ENCODE measurements at regions not wholly inside any gene's neighbourhood (a gene's known extent, or its start where the extent isn't known, plus 50 kb on each side); places are given as distances from the start of the nearest gene placed in this dataset.
"Not testable (repeated sequence)": the region's sequence is repeated elsewhere in the genome, so short reads cannot be mapped to it uniquely, and the experiment has no call there.

DNA sequence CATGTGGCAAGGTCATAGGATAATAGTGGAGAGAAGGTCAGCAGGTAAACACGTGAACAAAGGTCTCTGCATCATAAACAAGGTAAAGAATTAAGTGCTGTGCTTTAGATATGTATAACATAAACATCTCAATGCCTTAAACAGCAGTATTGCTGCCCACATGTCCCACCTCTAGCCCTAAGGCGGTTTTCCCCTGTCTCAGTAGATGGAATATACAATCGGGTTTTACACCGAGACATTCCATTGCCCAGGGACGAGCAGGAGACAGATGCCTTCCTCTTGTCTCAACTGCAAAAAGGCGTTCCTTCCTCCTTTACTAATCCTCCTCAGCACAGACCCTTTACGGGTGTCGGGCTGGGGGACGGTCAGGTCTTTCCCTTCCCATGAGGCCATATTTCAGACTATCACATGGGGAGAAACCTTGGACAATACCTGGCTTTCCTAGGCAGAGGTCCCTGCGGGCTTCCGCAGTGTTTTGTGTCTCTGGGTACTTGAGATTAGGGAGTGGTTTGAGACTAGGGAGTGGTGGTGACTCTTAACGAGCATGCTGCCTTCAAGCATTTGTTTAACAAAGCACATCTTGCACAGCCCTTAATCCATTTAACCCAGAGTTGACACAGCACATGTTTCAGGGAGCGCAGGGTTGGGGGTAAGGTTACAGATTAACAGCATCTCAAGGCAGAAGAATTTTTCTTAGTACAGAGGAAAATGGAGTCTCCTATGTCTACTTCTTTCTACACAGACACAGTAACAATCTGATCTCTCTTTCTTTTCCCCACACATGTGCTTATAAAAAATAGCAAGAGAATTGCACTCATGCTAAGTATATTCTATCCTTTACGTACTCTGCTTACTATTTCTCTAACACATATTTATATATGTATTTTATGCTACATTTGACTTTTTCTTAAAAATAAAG, 347.7 kb upstream of the TMEFF2 start:
- H3K4me1 Mint-ChIP-seq (ENCODE audit: low read depth); H3K4me3 Mint-ChIP-seq (ENCODE audit: low read depth); H3K27me3 Mint-ChIP-seq (ENCODE audit: low read depth); H3K27ac Mint-ChIP-seq; H3K9me3 Mint-ChIP-seq; H3K36me3 Mint-ChIP-seq (ENCODE audit: low read depth); DNase-seq (ENCODE audit: low spot score); intact Hi-C loops (cut with micrococcal nuclease): not testable (repeated sequence)

DNA sequence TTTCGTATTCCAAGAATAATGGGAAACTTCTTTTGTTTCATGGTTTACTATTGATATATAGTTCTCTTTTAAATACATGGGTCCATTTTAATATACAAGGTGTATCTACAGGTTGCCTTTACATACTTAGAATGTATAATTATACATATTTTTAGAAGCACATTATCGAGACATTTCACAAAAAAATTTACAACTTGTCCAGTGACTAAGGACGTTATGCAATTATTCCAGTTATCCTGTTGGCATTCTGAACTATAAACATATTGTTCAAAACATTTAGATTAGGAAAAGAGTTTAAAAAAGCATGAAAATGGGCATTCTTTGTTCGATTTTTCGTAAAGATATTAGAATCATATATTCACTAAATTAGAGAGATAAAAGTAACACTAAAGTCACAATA, 344.6 kb upstream of the TMEFF2 start:
- intact Hi-C loops (cut with micrococcal nuclease), result no loop called here
- Mint-ChIP-seq H3K4me3 (ENCODE audit: low read depth) (no peak overlapping the region), H3K4me1 (ENCODE audit: low read depth) (no peaks in the 10 kb centered on the region), H3K9me3 (no peaks in the 10 kb centered on the region), H3K27me3 (ENCODE audit: low read depth) (no peaks in the 10 kb centered on the region), H3K27ac (no peak overlapping the region), H3K36me3 (ENCODE audit: low read depth) (no peaks in the 10 kb centered on the region)
- DNase-seq (ENCODE audit: low spot score), result no peak

DNA sequence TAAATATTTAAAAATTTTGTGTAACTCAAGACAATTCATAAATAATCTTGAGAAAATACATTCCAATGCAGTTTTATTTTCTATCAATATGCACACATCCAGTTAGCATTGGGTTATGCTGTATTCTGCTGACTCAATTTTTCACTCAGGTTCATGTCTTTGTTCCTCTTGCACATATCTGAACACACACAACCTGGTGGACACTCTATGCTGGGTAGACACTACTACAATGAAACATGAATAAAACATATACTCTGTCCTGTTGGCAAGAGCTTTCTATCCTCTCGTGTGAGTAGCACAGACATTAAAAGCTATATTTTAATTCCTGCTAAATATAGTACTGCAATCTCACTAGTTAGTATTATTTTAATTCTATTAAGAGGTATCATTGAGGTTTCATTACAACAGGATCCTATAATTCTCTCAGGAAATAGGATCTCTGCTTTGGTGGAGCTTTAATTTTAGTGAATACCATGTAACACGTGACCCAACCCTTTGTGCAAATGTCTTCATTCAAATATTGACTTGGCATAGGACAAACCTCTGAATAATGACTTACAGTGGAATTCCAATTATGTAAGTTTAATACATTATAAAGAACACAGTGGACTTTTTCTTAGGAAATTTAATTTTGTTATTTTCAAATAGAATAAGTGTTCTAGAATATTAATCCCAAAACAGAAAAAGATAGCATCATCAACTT, 342.3 kb upstream of the TMEFF2 start:
- Mint-ChIP-seq H3K4me3 (ENCODE audit: low read depth) (no peak overlapping the region), H3K36me3 (ENCODE audit: low read depth) (no peaks in the 10 kb centered on the region), H3K4me1 (ENCODE audit: low read depth) (no peaks in the 10 kb centered on the region), H3K9me3 (no peaks in the 10 kb centered on the region), H3K27ac (no peak overlapping the region), H3K27me3 (ENCODE audit: low read depth) (no peaks in the 10 kb centered on the region)
- no peak for DNase-seq (ENCODE audit: low spot score)
- intact Hi-C loops (cut with micrococcal nuclease), result no loop called here

DNA sequence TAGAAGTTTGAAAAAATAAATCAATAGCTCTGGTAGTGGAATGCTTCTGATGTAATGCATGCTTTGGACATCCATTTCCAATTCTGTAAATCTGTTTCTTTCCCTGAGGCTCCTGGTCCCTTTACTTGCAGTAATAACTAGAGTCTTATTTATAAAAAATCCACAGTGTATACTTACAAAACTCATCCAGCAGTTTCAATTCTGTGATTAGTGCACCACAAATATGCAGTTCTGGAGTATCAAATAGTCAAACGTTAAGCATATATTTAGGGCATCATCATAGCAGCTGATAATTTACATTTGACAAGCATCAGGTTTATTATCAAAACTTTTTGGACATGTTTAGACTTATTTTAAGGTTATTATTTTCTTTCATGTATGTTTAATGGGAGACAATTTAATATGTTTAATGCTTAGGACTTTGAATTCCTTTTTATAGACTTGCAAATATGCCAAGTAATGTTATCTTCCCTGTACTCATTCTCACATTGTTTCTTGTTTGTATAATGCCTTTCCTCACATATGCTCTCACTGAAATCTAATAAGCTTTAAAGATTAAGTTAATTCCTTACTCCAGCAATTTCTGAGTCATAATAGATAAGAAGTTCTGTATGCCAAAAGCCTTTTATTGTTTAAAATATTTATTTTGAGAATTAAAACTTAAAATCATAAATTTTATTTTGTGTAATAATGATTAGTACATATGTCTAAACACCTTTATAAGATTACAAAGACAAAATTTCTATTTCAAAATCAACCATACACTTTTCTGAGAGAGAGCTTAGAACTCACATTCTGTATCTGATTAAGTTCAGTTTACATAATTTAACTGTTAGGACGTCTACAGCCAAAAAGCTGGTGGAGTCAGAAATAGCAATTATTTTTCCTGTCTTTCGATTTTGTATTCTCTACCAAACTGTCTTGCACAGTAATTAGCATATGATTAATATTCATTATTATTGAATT, 341.5 kb upstream of the TMEFF2 start:
- Mint-ChIP-seq H3K27me3 (ENCODE audit: low read depth) (no peaks in the 10 kb centered on the region), H3K4me1 (ENCODE audit: low read depth) (no peaks in the 10 kb centered on the region)

DNA sequence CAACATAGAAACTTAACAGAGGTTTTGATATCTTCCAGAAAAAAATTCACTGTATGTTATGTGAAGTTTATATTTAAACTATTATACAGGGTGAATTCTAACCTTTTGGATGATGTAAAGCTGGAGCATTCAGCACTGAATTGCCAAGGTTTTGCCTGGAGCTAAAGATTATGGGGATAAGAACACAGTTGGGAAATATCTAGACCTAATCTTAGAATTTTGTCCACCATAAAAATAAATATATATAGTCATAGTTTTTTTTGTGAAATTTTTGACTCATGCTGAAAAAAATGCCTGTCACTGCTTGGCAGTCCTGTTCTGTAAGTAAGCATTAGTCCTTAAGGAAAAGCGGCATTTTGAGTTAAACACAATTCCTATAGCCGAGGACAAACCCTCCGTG, 339.3 kb upstream of the TMEFF2 start:
- Mint-ChIP-seq H3K4me3 (ENCODE audit: low read depth) (no peak overlapping the region), H3K36me3 (ENCODE audit: low read depth) (no peaks in the 10 kb centered on the region), H3K4me1 (ENCODE audit: low read depth) (no peaks in the 10 kb centered on the region), H3K27me3 (ENCODE audit: low read depth) (no peaks in the 10 kb centered on the region), H3K27ac (no peak overlapping the region), H3K9me3 (no peaks in the 10 kb centered on the region)
- DNase-seq (ENCODE audit: low spot score), result no peak
- intact Hi-C loops (cut with micrococcal nuclease), result no loop called here

More for the DNA sequence above, 341.5 kb upstream of the TMEFF2 start:
- Mint-ChIP-seq H3K9me3 (no peaks in the 10 kb centered on the region), H3K36me3 (ENCODE audit: low read depth) (no peaks in the 10 kb centered on the region), H3K4me3 (ENCODE audit: low read depth) (no peak overlapping the region), H3K27ac (no peak overlapping the region)
- DNase-seq (ENCODE audit: low spot score), result no peak
- intact Hi-C loops (cut with micrococcal nuclease), result no loop called here

DNA sequence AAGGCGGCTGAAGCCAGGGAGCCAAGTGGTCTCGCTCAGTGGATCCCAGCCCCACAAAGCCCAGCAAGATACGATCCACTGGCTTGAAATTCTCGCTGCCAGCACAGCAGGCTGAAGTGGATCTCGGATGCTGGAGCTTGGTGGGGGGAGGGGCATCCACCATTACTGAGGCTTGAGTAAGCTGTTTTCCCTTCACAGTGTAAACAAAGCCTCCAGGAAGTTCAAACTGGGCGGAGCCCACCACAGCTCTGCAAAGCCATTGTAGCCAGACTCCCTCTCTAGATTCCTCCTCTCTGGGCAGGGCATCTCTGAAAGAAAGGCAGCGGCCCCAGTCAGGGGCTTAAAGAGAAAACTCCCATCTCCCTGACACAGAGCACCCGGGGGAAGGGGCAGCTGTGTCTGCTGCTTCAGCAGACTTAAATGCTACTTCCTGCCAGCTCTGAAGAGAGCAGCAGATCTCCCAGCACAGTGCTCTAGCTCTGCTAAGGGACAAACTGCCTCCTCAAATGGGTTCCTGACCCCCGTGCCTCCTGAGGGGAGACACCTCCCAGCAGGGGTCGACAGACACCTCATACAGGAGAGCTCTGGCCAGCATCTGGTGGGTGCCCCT, 330.0 kb upstream of the TMEFF2 start:
- H3K9me3 Mint-ChIP-seq; H3K36me3 Mint-ChIP-seq (ENCODE audit: low read depth); H3K4me3 Mint-ChIP-seq (ENCODE audit: low read depth); DNase-seq (ENCODE audit: low spot score); intact Hi-C loops (cut with micrococcal nuclease); H3K27me3 Mint-ChIP-seq (ENCODE audit: low read depth); H3K4me1 Mint-ChIP-seq (ENCODE audit: low read depth); H3K27ac Mint-ChIP-seq: not testable (repeated sequence)

DNA sequence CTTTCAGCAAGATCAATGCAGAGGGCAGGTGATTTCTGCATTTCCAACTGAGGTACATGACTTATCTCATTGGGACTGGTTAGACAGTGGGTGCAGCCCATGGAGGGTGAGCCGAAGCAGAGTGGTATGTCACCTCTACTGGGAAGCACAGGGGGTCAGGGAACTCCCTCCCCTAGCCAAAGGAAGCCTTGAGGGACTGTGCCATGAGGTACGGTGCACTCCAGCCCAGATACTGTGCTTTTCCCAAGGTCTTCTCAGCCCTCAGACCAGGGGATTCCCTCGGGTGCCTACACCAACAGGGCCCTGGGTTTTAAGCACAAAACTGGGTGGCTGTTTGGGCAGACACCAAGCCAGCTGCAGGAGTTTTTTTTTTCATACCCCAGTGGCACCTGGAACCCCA, 329.5 kb upstream of the TMEFF2 start:
- intact Hi-C loops (cut with micrococcal nuclease); H3K9me3 Mint-ChIP-seq; H3K27ac Mint-ChIP-seq; H3K36me3 Mint-ChIP-seq (ENCODE audit: low read depth); DNase-seq (ENCODE audit: low spot score); H3K4me1 Mint-ChIP-seq (ENCODE audit: low read depth); H3K4me3 Mint-ChIP-seq (ENCODE audit: low read depth); H3K27me3 Mint-ChIP-seq (ENCODE audit: low read depth): not testable (repeated sequence)

DNA sequence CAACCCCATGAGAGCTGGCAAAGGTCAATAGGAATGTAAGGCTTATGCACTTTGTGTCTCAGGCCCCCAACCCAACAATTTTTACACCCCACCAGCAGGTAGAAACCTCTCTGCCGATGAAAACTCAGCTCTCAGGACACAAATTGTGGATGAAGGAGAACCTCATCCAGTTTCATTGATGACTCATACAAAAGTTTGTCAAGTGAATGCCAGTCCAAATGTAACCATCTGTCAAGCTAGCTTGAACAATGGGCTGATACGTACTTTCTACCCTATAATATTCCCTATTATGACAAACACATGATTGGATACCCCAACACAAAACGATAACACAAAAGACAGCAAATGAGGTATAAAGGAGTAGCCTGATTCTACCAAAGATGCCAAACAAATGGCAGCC, 321.2 kb upstream of the TMEFF2 start:
- Mint-ChIP-seq H3K9me3 (no peaks in the 10 kb centered on the region), H3K27ac (no peak overlapping the region), H3K4me3 (ENCODE audit: low read depth) (no peak overlapping the region), H3K36me3 (ENCODE audit: low read depth) (no peaks in the 10 kb centered on the region), H3K4me1 (ENCODE audit: low read depth) (no peaks in the 10 kb centered on the region), H3K27me3 (ENCODE audit: low read depth) (no peaks in the 10 kb centered on the region)
- no peak for DNase-seq (ENCODE audit: low spot score)
- intact Hi-C loops (cut with micrococcal nuclease), result no loop called here

DNA sequence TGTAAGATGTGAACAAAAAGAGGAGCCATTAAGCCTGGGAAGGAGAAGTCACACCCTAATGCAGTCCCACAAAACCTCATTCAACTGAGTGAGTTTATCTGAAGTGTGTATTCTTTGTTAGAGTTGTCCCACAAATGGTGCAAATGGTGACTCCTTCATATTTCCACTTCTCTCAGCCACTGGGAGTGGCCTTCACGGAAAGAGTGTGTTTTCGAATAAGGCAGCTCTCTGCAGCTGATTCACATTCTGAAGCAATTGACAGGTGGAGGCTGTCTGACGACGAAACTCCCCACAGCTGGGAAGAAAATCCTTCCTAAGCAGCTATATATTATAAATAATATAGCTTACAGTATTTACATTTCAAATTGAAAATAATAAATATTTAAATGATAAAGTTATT, 318.8 kb upstream of the TMEFF2 start:
- intact Hi-C loops (cut with micrococcal nuclease), result no loop called here
- no peaks in the 10 kb centered on the region for H3K4me1 Mint-ChIP-seq (ENCODE audit: low read depth)
- no peaks in the 10 kb centered on the region for H3K27me3 Mint-ChIP-seq (ENCODE audit: low read depth)
- no peak overlapping the region for H3K4me3 Mint-ChIP-seq (ENCODE audit: low read depth)
- H3K9me3 Mint-ChIP-seq, result no peaks in the 10 kb centered on the region
- H3K36me3 Mint-ChIP-seq (ENCODE audit: low read depth), result no peaks in the 10 kb centered on the region
- H3K27ac Mint-ChIP-seq, result no peak overlapping the region
- DNase-seq (ENCODE audit: low spot score), result no peak

DNA sequence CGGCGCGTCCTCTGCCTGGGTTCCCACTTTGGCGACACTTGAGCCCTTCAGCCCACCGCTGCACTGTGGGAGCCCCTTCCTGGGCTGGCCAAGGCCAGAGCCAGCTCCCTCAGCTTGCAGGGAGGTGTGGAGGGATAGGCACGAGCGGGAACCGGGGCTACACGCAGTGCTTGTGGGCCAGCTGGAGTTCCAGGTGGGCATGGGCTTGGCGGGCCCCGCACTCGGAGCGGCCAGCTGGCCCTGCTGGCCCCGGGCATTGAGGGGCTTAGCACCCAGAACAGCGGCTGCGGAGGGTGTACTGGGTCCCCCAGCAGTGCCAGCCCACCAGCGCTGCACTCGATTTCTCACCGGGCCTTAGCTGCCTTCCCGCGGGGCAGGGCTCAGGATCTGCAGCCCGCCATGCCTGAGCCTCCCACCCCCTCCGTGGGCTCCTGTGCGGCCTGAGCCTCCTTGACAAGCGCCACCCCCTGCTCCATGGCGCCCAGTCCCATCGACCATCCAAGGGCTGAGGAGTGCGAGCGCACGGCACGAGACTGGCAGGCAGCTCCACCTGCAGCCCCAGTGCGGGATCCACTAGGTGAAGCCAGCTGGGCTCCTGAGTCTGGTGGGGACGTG, 313.2 kb upstream of the TMEFF2 start:
- H3K4me1 Mint-ChIP-seq (ENCODE audit: low read depth); DNase-seq (ENCODE audit: low spot score); H3K4me3 Mint-ChIP-seq (ENCODE audit: low read depth); H3K9me3 Mint-ChIP-seq; H3K27ac Mint-ChIP-seq; H3K36me3 Mint-ChIP-seq (ENCODE audit: low read depth); H3K27me3 Mint-ChIP-seq (ENCODE audit: low read depth); intact Hi-C loops (cut with micrococcal nuclease): not testable (repeated sequence)

DNA sequence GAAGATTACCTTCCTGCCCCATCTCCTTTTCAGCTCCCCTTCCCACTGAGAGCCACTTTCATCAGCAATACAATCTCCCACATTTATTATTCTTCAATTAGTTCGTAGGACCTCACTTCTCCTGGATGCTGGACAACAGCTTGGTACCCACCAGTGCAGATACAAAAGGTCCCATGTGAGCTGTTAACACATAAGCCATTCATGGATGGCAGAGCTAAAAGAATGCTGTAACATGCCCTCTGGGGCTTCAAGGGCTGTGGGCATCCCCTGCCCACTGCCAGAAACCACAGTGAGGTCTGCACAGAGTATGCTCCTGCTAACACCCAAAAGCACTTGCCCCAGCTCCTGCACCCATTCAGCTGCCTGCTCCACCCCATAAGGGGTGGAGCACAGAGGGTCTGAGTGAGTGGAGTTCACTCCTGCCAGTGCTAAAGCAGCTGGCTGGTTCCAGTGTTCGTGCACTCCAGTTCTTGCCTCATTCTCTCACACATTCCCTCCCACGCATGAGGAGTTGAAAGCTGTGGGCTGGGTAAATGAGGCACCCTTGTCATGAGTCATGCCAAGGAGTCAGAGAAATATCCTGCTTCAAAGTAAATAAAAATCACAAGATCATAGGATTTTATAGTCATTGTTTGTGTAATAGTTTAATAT, 305.9 kb upstream of the TMEFF2 start:
- DNase-seq (ENCODE audit: low spot score), result no peak
- no peaks in the 10 kb centered on the region for H3K27me3 Mint-ChIP-seq (ENCODE audit: low read depth)
- H3K4me3 Mint-ChIP-seq (ENCODE audit: low read depth), result no peak overlapping the region
- H3K36me3 Mint-ChIP-seq (ENCODE audit: low read depth), result no peaks in the 10 kb centered on the region
- intact Hi-C loops (cut with micrococcal nuclease), result no loop called here
- no peaks in the 10 kb centered on the region for H3K9me3 Mint-ChIP-seq
- H3K27ac Mint-ChIP-seq, result no peak overlapping the region
- H3K4me1 Mint-ChIP-seq (ENCODE audit: low read depth), result peaks cover 7% of the 10 kb centered on the region

DNA sequence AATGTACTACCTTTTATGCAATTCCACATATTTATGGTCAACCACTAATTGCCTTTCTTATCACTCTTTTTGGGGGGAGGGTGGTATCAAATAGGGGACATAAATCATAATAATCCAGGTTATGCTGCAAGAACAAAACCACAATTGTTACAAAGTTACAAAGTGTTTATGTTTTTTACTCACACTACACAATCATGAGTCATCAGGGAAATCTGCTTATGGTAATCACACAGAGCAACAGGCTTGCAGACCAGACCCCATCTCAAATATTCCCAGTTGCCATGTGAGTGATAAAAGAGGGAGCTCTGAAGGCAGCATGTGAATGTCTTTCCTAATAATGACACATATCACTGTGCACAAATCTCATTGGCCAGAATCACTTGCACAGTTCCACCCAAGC, 304.7 kb upstream of the TMEFF2 start:
- DNase-seq (ENCODE audit: low spot score), result no peak
- intact Hi-C loops (cut with micrococcal nuclease), result no loop called here
- peaks cover 7% of the 10 kb centered on the region for H3K4me1 Mint-ChIP-seq (ENCODE audit: low read depth)
- no peak overlapping the region for H3K4me3 Mint-ChIP-seq (ENCODE audit: low read depth)
- H3K27ac Mint-ChIP-seq, result no peak overlapping the region
- H3K9me3 Mint-ChIP-seq, result no peaks in the 10 kb centered on the region
- no peaks in the 10 kb centered on the region for H3K27me3 Mint-ChIP-seq (ENCODE audit: low read depth)
- no peaks in the 10 kb centered on the region for H3K36me3 Mint-ChIP-seq (ENCODE audit: low read depth)
